ENCODE measurements at regions not wholly inside any gene's neighbourhood (a gene's known extent, or its start where the extent isn't known, plus 50 kb on each side); places are given as distances from the start of the nearest gene placed in this dataset.

GRCh38 chr15:79602180-79602579 lies 170.0 kb downstream of the MINAR1 start:
- TF ChIP-seq CTCF (IDR thresholded peaks at IDR 0.05) (no peak), POLR2AphosphoS5 (IDR thresholded peaks at IDR 0.05; ENCODE audit: insufficient read depth in 1 of 2, low read depth in 1 of 2) (no peak)
